Neural progenitor cell (in vitro differentiated cells): ENCODE measurements at regions not wholly inside any gene's neighbourhood (a gene's known extent, or its start where the extent isn't known, plus 50 kb on each side); places are given as distances from the start of the nearest gene placed in this dataset.

Experiments used
- DNase-seq: peaks from one replicate; pipeline ENCODE4 v3.0.0-alpha.2; 2016; ENCODE audit warnings: low spot score
- H2AFZ ChIP-seq: fragments of 200-600 bp; sonication (generic); replicated peaks from 2 replicates; pipeline ENCODE4 v1.6.1; 2016; ENCODE audit warnings: antibody characterized with exemption
- H3F3A ChIP-seq: fragments of 200-600 bp; sonication (generic); 2 replicates; pipeline ENCODE4 v1.6.1; 2016; ENCODE audit warnings: antibody characterized with exemption, low read depth
- H3K27ac ChIP-seq: fragments of 200-600 bp; sonication (generic); 2 replicates; pipeline ENCODE4 v1.5.1; 2016; ENCODE audit warnings: mild to moderate bottlenecking
- H3K27me3 ChIP-seq: fragments of 200-600 bp; sonication (generic); 2 replicates; pipeline ENCODE4 v1.6.1; 2016; ENCODE audit warnings: mild to moderate bottlenecking, moderate library complexity
- H3K36me3 ChIP-seq: fragments of 200-600 bp; sonication (generic); 2 replicates; pipeline ENCODE4 v1.5.1; 2016
- H3K4me1 ChIP-seq: fragments of 200-600 bp; sonication (generic); 2 replicates; pipeline ENCODE4 v1.6.1; 2016; ENCODE audit warnings: mixed run types
- H3K4me2 ChIP-seq: fragments of 200-600 bp; sonication (generic); 2 replicates; pipeline ENCODE4 v1.6.1; 2016
- H3K4me3 ChIP-seq: fragments of 200-600 bp; sonication (generic); 2 replicates; pipeline ENCODE4 v1.5.1; 2016
- H3K79me2 ChIP-seq: fragments of 200-600 bp; sonication (generic); 2 replicates; pipeline ENCODE4 v1.6.1; 2016; ENCODE audit warnings: low read depth
- H3K9ac ChIP-seq: fragments of 200-600 bp; sonication (generic); 2 replicates; pipeline ENCODE4 v1.6.1; 2016
- H3K9me3 ChIP-seq: fragments of 200-600 bp; sonication (generic); 2 replicates; pipeline ENCODE4 v1.5.1; 2016; ENCODE audit warnings: low read depth
- H4K20me1 ChIP-seq: fragments of 200-600 bp; sonication (generic); 2 replicates; pipeline ENCODE4 v1.6.1; 2016; ENCODE audit warnings: low read depth
- H3K27ac Mint-ChIP-seq: 3 replicates; pipeline ENCODE4 v1.8.0; 2021; ENCODE audit warnings: mixed read lengths
- H3K27me3 Mint-ChIP-seq: 2 replicates; pipeline ENCODE4 v1.8.0; 2022; ENCODE audit warnings: low read depth, mild to moderate bottlenecking, inconsistent platforms, moderate library complexity, mixed read lengths; ENCODE audit not compliant: insufficient read depth
- H3K36me3 Mint-ChIP-seq: 3 replicates; pipeline ENCODE4 v1.8.0; 2021; ENCODE audit warnings: mixed read lengths
- H3K4me1 Mint-ChIP-seq: 3 replicates; pipeline ENCODE4 v1.8.0; 2021; ENCODE audit warnings: mixed read lengths
- H3K4me3 Mint-ChIP-seq: 3 replicates; pipeline ENCODE4 v1.8.0; 2021; ENCODE audit warnings: mild to moderate bottlenecking, moderate library complexity, mixed read lengths
- H3K9me3 Mint-ChIP-seq: 3 replicates; pipeline ENCODE4 v1.8.0; 2020; ENCODE audit warnings: mixed read lengths
- CTCF ChIP-seq: fragments of 200-600 bp; sonication (generic); IDR thresholded peaks from 2 replicates; pipeline ENCODE4 v1.5.1; 2017; ENCODE audit warnings: antibody characterized with exemption, mild to moderate bottlenecking
- EZH2 ChIP-seq: fragments of 200-600 bp; sonication (generic); IDR thresholded peaks from 2 replicates; pipeline ENCODE4 v1.6.1; 2017; ENCODE audit warnings: antibody characterized with exemption, mild to moderate bottlenecking, moderate library complexity
- EZH2phosphoT487 ChIP-seq: fragments of 200-600 bp; sonication (generic); IDR thresholded peaks from 2 replicates; pipeline ENCODE4 v1.6.1; 2017; ENCODE audit warnings: antibody characterized with exemption

GRCh38 chr13:65595916-65596315 lies 1634.2 kb downstream of the PCDH9 start:
- H3K9me3 Mint-ChIP-seq, result no peaks in the 10 kb centered on the region
- H3K27ac ChIP-seq, result no peak overlapping the region
- no peaks in the 10 kb centered on the region for H3K4me1 ChIP-seq
- peaks cover 6% of the 10 kb centered on the region for H3K4me1 Mint-ChIP-seq
- no peak for DNase-seq
- no peaks in the 10 kb centered on the region for H3K36me3 Mint-ChIP-seq
- H2AFZ ChIP-seq, result no peak overlapping the region
- H3K4me3 Mint-ChIP-seq, result no peak overlapping the region
- TF ChIP-seq EZH2, result no peak
- TF ChIP-seq CTCF, result no peak
- TF ChIP-seq EZH2phosphoT487, result no peak
- H3K9ac ChIP-seq, result no peak overlapping the region
- H3K9me3 ChIP-seq, result no peaks in the 10 kb centered on the region
- H3K79me2 ChIP-seq, result no peaks in the 10 kb centered on the region
- H4K20me1 ChIP-seq, result no peaks in the 10 kb centered on the region
- no peak overlapping the region for H3K4me2 ChIP-seq
- H3K27me3 ChIP-seq, result no peaks in the 10 kb centered on the region
- no peaks in the 10 kb centered on the region for H3K27me3 Mint-ChIP-seq
- no peaks in the 10 kb centered on the region for H3F3A ChIP-seq
- no peak overlapping the region for H3K4me3 ChIP-seq
- H3K27ac Mint-ChIP-seq, result no peak overlapping the region
- H3K36me3 ChIP-seq, result no peaks in the 10 kb centered on the region

GRCh38 chr13:65594298-65594781 lies 1635.8 kb downstream of the PCDH9 start:
- DNase-seq, result no peak
- H3K4me3 ChIP-seq, result no peak overlapping the region
- no peaks in the 10 kb centered on the region for H3K4me1 ChIP-seq
- Mint-ChIP-seq H3K27ac (no peak overlapping the region), H3K9me3 (peaks cover 9% of the 10 kb centered on the region), H3K27me3 (no peaks in the 10 kb centered on the region), H3K36me3 (no peaks in the 10 kb centered on the region), H3K4me1 (peaks cover 6% of the 10 kb centered on the region), H3K4me3 (no peak overlapping the region)
- no peaks in the 10 kb centered on the region for H3K9me3 ChIP-seq
- H3K27me3 ChIP-seq, result no peaks in the 10 kb centered on the region
- H2AFZ ChIP-seq, result no peak overlapping the region
- H3K79me2 ChIP-seq, result no peaks in the 10 kb centered on the region
- H3K36me3 ChIP-seq, result no peaks in the 10 kb centered on the region
- no peaks in the 10 kb centered on the region for H4K20me1 ChIP-seq
- no peak overlapping the region for H3K27ac ChIP-seq
- H3F3A ChIP-seq, result no peaks in the 10 kb centered on the region
- no peak overlapping the region for H3K9ac ChIP-seq
- no peak overlapping the region for H3K4me2 ChIP-seq
- TF ChIP-seq EZH2 (no peak), EZH2phosphoT487 (no peak), CTCF (no peak)

- no peak overlapping the region for H2AFZ ChIP-seq
- Mint-ChIP-seq H3K27ac (no peak overlapping the region), H3K4me1 (peaks cover 6% of the 10 kb centered on the region), H3K36me3 (no peaks in the 10 kb centered on the region), H3K4me3 (no peak overlapping the region), H3K9me3 (peaks cover 14% of the 10 kb centered on the region), H3K27me3 (no peaks in the 10 kb centered on the region)
- H3K79me2 ChIP-seq, result no peaks in the 10 kb centered on the region
- H3K4me3 ChIP-seq, result no peak overlapping the region
- H3K9me3 ChIP-seq, result no peaks in the 10 kb centered on the region
- no peaks in the 10 kb centered on the region for H3K36me3 ChIP-seq
- no peak overlapping the region for H3K27ac ChIP-seq
- H3K4me1 ChIP-seq, result no peaks in the 10 kb centered on the region
- no peaks in the 10 kb centered on the region for H3F3A ChIP-seq
- no peak overlapping the region for H3K9ac ChIP-seq
- no peak overlapping the region for H3K4me2 ChIP-seq
- H4K20me1 ChIP-seq, result no peaks in the 10 kb centered on the region
- H3K27me3 ChIP-seq, result no peaks in the 10 kb centered on the region
- DNase-seq, result no peak
- TF ChIP-seq EZH2phosphoT487 (no peak), EZH2 (no peak), CTCF (no peak)
These were observed 1636.8 kb downstream of the PCDH9 start for GRCh38 chr13:65593298-65593874.
